Psoas muscle (tissue), 7 donors: ENCODE measurements at regions not wholly inside any gene's neighbourhood (a gene's known extent, or its start where the extent isn't known, plus 50 kb on each side); places are given as distances from the start of the nearest gene placed in this dataset.

Experiments
- ATAC-seq, 4 donors: fragments of 200-7000 bp; cut with Tn5 transposase; one replicate each; pipeline ENCODE4 v1.9.1; 2020; ENCODE audit warnings: moderate library complexity in 3 of 4, mild to moderate bottlenecking in 2 of 4
- DNase-seq, 2 donors: peaks; one replicate each; pipeline ENCODE4 v3.0.0-alpha.2; 2020
- H3K27ac ChIP-seq: fragments of 200-600 bp; one replicate; pipeline ENCODE4 v1.8.0; 2022
- H3K27me3 ChIP-seq, 3 donors: fragments of 200-600 bp in 1 of 3; one replicate each; pipeline versions ENCODE4 v1.6.1 to v1.8.0; 2013 to 2022; ENCODE audit warnings: low read length in 2 of 3, mild to moderate bottlenecking in 2 of 3, moderate library complexity in 1 of 3; ENCODE audit not compliant: insufficient read depth in 3 of 3
- H3K36me3 ChIP-seq, 2 donors: fragments of 200-600 bp in 1 of 2; one replicate each; pipeline versions ENCODE4 v1.6.1 to v1.8.0; 2013 to 2022; ENCODE audit warnings: low read depth in 1 of 2, mild to moderate bottlenecking in 1 of 2, moderate library complexity in 1 of 2; ENCODE audit not compliant: insufficient read depth in 1 of 2
- H3K4me1 ChIP-seq: fragments of 200-600 bp; one replicate; pipeline ENCODE4 v1.8.0; 2022
- H3K4me3 ChIP-seq: fragments of 200-600 bp; one replicate; pipeline ENCODE4 v1.8.0; 2022; ENCODE audit warnings: mild to moderate bottlenecking
- H3K9me3 ChIP-seq: fragments of 200-600 bp; one replicate; pipeline ENCODE4 v1.8.0; 2022
- CTCF ChIP-seq: fragments of 200-600 bp; IDR thresholded peaks from one replicate; pipeline ENCODE4 v1.8.0; 2022; ENCODE audit warnings: antibody characterized with exemption
- WGBS, 3 donors: extraction: QIAGEN DNeasy Blood & Tissue Kit; methylation state at CpG; one replicate each; pipeline versions ENCODE4 v1.1.6 to v1.1.7; 2013; 5-methylcytosine and 5-hydroxymethylcytosine counted together
- intact Hi-C, 2 donors: fragments of 100-400 bp; cut with DNase I; formaldehyde crosslinking; loops; one replicate each; pipeline versions ENCODE4 v1.11.0 to v1.14.2; 2022
- donor health status: healthy with polysubstance abuse.
- donor health status: DM: no; HTN: no; CAD: no; lungs with moderate emphysema.
- donor health status: Bipolar disorder and iron deficiency.
- donor health status: healthy.
- donor health status: DM: yes; HTN: yes; CAD: no.
- donor health status: DM: no; HTN: no; CAD: no.
- donor health status: DM: yes; HTN: yes; CAD: no.

GRCh38 chr6:74058606-74059005 is 362.6 kb downstream of the CD109 start:
- no peak for DNase-seq

GRCh38 chr6:74057326-74057725 is 361.3 kb downstream of the CD109 start:
- peaks cover 0 to 6% (median 0%) of the 10 kb centered on the region in 3 donors for H3K27me3 ChIP-seq
- no peak for ATAC-seq
- H3K36me3 ChIP-seq, result no peaks in the 10 kb centered on the region
- H3K4me1 ChIP-seq, result no peaks in the 10 kb centered on the region
- H3K9me3 ChIP-seq, result no peaks in the 10 kb centered on the region
- no peak for DNase-seq
- 61 to 66% (median 63%) methylated on average over 2 of the region's 2 CpGs for WGBS, 3 donors
- TF ChIP-seq CTCF, result no peak
- intact Hi-C loops, result no loop called here
- no peak overlapping the region for H3K27ac ChIP-seq
- no peak overlapping the region for H3K4me3 ChIP-seq

More at GRCh38 chr6:74058606-74059005, 362.6 kb downstream of the CD109 start:
- 56 to 72% (median 59%) methylated on average over 2 of the region's 2 CpGs for WGBS, 3 donors
- no peaks in the 10 kb centered on the region for H3K9me3 ChIP-seq
- intact Hi-C loops, result no loop called here
- no peak for ATAC-seq
- TF ChIP-seq CTCF, result no peak
- H3K36me3 ChIP-seq, result no peaks in the 10 kb centered on the region
- no peaks in the 10 kb centered on the region for H3K4me1 ChIP-seq
- H3K4me3 ChIP-seq, result no peak overlapping the region
- peaks cover 0 to under 1% (median 0%) of the 10 kb centered on the region in 3 donors for H3K27me3 ChIP-seq
- H3K27ac ChIP-seq, result no peak overlapping the region

GRCh38 chr6:74054190-74054589 is 358.2 kb downstream of the CD109 start:
- Histone ChIP-seq H3K4me3 (no peak overlapping the region), H3K27ac (no peak overlapping the region), H3K9me3 (no peaks in the 10 kb centered on the region), H3K36me3 (no peaks in the 10 kb centered on the region), H3K4me1 (no peaks in the 10 kb centered on the region), H3K27me3 (peaks cover 0 to 6% (median 0%) of the 10 kb centered on the region in 3 donors)
- TF ChIP-seq CTCF, result no peak
- intact Hi-C loops, result no loop called here
- ATAC-seq (no peak), DNase-seq (no peak)

GRCh38 chr6:74050921-74051320 is 354.9 kb downstream of the CD109 start:
- no peak for DNase-seq
- Histone ChIP-seq H3K4me1 (no peaks in the 10 kb centered on the region), H3K9me3 (no peaks in the 10 kb centered on the region), H3K27ac (no peak overlapping the region), H3K4me3 (no peak overlapping the region), H3K36me3 (no peaks in the 10 kb centered on the region), H3K27me3 (peaks cover 0 to 6% (median 0%) of the 10 kb centered on the region in 3 donors)
- 51 to 70% (median 56%) methylated on average over 3 of the region's 3 CpGs for WGBS, 3 donors
- no peak for ATAC-seq
- TF ChIP-seq CTCF, result no peak
- intact Hi-C loops, result no loop called here

GRCh38 chr6:74048387-74048786 is 352.4 kb downstream of the CD109 start:
- DNase-seq (no peak), ATAC-seq (no peak)
- no peaks in the 10 kb centered on the region for H3K4me1 ChIP-seq
- no peaks in the 10 kb centered on the region for H3K36me3 ChIP-seq
- no peaks in the 10 kb centered on the region for H3K9me3 ChIP-seq
- H3K4me3 ChIP-seq, result no peak overlapping the region
- peaks cover 0 to 3% (median 0%) of the 10 kb centered on the region in 3 donors for H3K27me3 ChIP-seq
- H3K27ac ChIP-seq, result no peak overlapping the region
- intact Hi-C loops, result no loop called here
- TF ChIP-seq CTCF, result no peak
- WGBS, 3 donors, result 58 to 63% (median 60%) methylated on average over 2 of the region's 2 CpGs
